RWPE1 (cell line): ENCODE measurements at regions not wholly inside any gene's neighbourhood (a gene's known extent, or its start where the extent isn't known, plus 50 kb on each side); places are given as distances from the start of the nearest gene placed in this dataset.
A peak's percentile ranks its signal among the peaks of the same experiment; 100 is the strongest.

Source experiments
- CTCF ChIA-PET: fragments of 350-600 bp; sonication (Branson Sonifier 250); formaldehyde crosslinking; extraction: SDS; loops from one replicate; lab custom pipeline; 2021; lab: Yijun Ruan, JAX
- POLR2A ChIA-PET: fragments of 400-600 bp; formaldehyde crosslinking; extraction: SDS; loops from one replicate; lab custom pipeline; 2020; ENCODE audit warnings: antibody characterized with exemption; ENCODE audit not compliant: low non-redundant PET; lab: Yijun Ruan, JAX
- DNase-seq: peaks from one replicate; pipeline ENCODE4 v3.0.0; 2012; ENCODE audit warnings: low spot score
- H3K27ac ChIP-seq: fragments of 450-650 bp; 2 replicates; pipeline ENCODE4 v1.5.1; 2017
- CTCF ChIP-seq: fragments of 450-650 bp; conservative IDR thresholded peaks from 2 replicates; pipeline ENCODE4 v1.5.1; 2017; ENCODE audit warnings: low read depth, mild to moderate bottlenecking

GRCh38 chrX:43527801-43528200 is 128.3 kb upstream of the MAOA start:
- no peak overlapping the region for H3K27ac ChIP-seq
- ChIA-PET POLR2A (no interaction called here), CTCF (no interaction called here)
- no peak for TF ChIP-seq CTCF
- no peak for DNase-seq

DNA sequence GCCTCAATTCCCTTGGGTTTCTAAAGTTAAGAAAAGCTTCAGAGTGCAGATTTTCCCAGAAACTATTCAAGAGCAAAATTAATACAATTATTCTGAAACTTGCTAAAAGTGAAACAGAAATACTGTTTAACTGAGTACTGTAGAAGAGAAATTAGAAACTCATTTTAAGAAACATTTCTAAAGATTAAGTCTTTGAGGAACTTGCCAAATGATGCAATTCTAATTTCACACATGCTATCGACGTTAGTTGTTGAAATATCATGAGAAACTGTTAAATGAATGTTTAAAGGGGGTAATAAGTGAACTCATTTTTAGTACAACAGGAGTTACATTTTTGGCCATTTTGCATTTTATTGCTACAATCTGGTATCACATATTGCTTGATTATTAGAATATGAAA is 125.3 kb upstream of the MAOA start:
- no peak overlapping the region for H3K27ac ChIP-seq
- POLR2A ChIA-PET = no interaction called here
- CTCF ChIA-PET = no interaction called here
- DNase-seq = no peak
- TF ChIP-seq CTCF = no peak

DNA sequence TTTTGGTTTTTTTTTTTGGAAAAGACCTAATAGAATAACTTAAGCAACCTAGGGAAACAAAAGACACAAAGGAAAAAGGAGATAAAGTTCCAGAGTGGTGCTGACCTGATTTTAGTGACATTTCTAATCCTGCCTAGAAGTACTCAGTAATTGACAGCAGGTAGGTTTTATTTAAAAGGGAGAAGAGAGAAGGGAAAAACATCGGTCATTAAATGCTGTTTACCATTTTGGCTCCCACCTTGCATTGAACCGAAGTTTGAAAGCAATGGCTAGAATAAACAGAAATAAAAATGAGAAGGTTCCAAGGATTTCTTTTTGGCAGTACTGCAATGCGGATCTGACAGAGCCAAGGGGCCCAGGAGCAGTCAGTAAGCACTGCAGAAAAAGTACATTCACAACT is 115.8 kb upstream of the MAOA start:
- TF ChIP-seq CTCF = no peak
- CTCF ChIA-PET = no interaction called here
- POLR2A ChIA-PET = no interaction called here

GRCh38 chrX:43551590-43551989 is 104.5 kb upstream of the MAOA start:
- no peak for TF ChIP-seq CTCF
- ChIA-PET CTCF (interaction anchor here (2.0 kb wide), 1 partner anchor 202 kb away, joined by 7 read pairs; no protein-coding TSS in a partner anchor), POLR2A (no interaction called here)
- peak overlapping the region; percentile 49; the same call in 1 of the 2 replicates for H3K27ac ChIP-seq
- no peak for DNase-seq

More for the DNA sequence above, 115.8 kb upstream of the MAOA start:
- no peak overlapping the region for H3K27ac ChIP-seq
- DNase-seq = no peak

DNA sequence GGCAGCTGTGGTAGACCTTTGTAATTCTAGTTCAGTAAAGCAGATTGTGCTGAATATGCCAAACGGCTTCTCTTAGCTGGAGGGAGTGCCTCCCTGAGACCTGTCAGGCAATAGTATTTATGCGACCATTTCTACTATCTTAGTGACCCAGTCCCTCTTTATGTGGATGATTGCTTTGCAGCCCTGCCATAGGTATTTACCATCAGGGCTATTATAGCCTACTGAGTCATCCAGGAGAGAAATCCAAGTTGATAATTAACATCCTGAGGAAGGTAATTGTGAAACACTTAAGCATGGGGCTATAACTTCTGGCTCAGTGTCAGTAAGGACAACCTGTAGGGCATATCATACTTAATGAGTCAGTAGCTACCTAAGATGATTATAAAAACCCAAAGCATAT is 103.9 kb upstream of the MAOA start:
- peak; percentile 79 for DNase-seq
- CTCF ChIA-PET = interaction anchor here (2.0 kb wide), 1 partner anchor 203 kb away, joined by 7 read pairs; no protein-coding TSS in a partner anchor
- H3K27ac ChIP-seq = no peak overlapping the region
- POLR2A ChIA-PET = no interaction called here
- TF ChIP-seq CTCF = no peak

GRCh38 chrX:43552703-43553102 is 103.4 kb upstream of the MAOA start:
- no peak for DNase-seq
- H3K27ac ChIP-seq = no peak overlapping the region
- POLR2A ChIA-PET = no interaction called here
- no peak for TF ChIP-seq CTCF
- CTCF ChIA-PET = interaction anchor here (2.0 kb wide), 1 partner anchor 203 kb away, joined by 7 read pairs; no protein-coding TSS in a partner anchor
